ENCODE measurements at regions not wholly inside any gene's neighbourhood (a gene's known extent, or its start where the extent isn't known, plus 50 kb on each side); places are given as distances from the start of the nearest gene placed in this dataset.

GRCh38 chr13:104267206-104267811, 1201.1 kb upstream of the SLC10A2 start:
- TF ChIP-seq CTCF (IDR thresholded peaks at IDR 0.05) (no peak), POLR2A (IDR thresholded peaks at IDR 0.05; ENCODE audit: low read depth) (no peak), EP300 (IDR thresholded peaks at IDR 0.05) (no peak)

All from esophagus muscularis mucosa (tissue), 4 donors.